H1 (cell line): ENCODE measurements at regions not wholly inside any gene's neighbourhood (a gene's known extent, or its start where the extent isn't known, plus 50 kb on each side); places are given as distances from the start of the nearest gene placed in this dataset.

Experiments
- CTCF ChIA-PET: fragments of 300-600 bp; sonication (Branson Sonifier 250); formaldehyde crosslinking; loops from one replicate; lab custom pipeline; 2021; ENCODE audit not compliant: partially characterized antibody; lab: Charles Lee
- POLR2A ChIA-PET: fragments of 300-600 bp; sonication (Branson Sonifier 250); formaldehyde crosslinking; loops from one replicate; lab custom pipeline; 2021; ENCODE audit warnings: inconsistent platforms; ENCODE audit not compliant: partially characterized antibody; lab: Charles Lee
- DNase-seq, 2 experiments: peaks; one replicate each; pipeline versions ENCODE4 v3.0.0 to v3.0.0-alpha.2; 2010 to 2022; ENCODE audit warnings: low spot score in 2 of 2, low read depth in 1 of 2, mixed read lengths in 1 of 2
- FAIRE-seq: peaks from 2 replicates; lab custom pipeline; 2011; peaks lifted over from hg19 to GRCh38; lab: Jason Lieb, UNC
- H2AFZ ChIP-seq: 2 replicates; pipeline ENCODE4 v1.8.1; 2012; ENCODE audit warnings: low read length, inconsistent platforms
- H2AK5ac ChIP-seq: 2 replicates; pipeline ENCODE4 v1.6.1; 2013; ENCODE audit warnings: low read depth, low read length
- H2BK120ac ChIP-seq: replicated peaks from 2 replicates; pipeline ENCODE3; 2013; ENCODE audit warnings: low read depth, low read length, inconsistent platforms
- H2BK12ac ChIP-seq: 2 replicates; pipeline ENCODE4 v1.6.1; 2013; ENCODE audit warnings: low read depth, low read length
- H2BK15ac ChIP-seq: 2 replicates; pipeline ENCODE4 v1.6.1; 2013; ENCODE audit warnings: low read length
- H2BK20ac ChIP-seq: 2 replicates; pipeline ENCODE4 v1.6.1; 2013; ENCODE audit warnings: low read length
- H2BK5ac ChIP-seq: 2 replicates; pipeline ENCODE4 v1.6.1; 2013; ENCODE audit warnings: low read depth, low read length
- H3K14ac ChIP-seq: 2 replicates; pipeline ENCODE4 v1.6.1; 2013; ENCODE audit warnings: inconsistent platforms; ENCODE audit not compliant: insufficient read length
- H3K18ac ChIP-seq: 2 replicates; pipeline ENCODE4 v1.6.1; 2013; ENCODE audit warnings: low read length; ENCODE audit errors: extremely low read depth
- H3K23ac ChIP-seq: 2 replicates; pipeline ENCODE4 v1.6.1; 2013; ENCODE audit warnings: inconsistent platforms; ENCODE audit not compliant: insufficient read length
- H3K23me2 ChIP-seq: 2 replicates; pipeline ENCODE4 v1.6.1; 2013; ENCODE audit warnings: low read depth, low read length
- H3K27ac ChIP-seq: 2 replicates; pipeline ENCODE4 v1.6.1; 2011; ENCODE audit warnings: low read depth, low read length, inconsistent platforms
- H3K27me3 ChIP-seq, 4 experiments: replicated peaks in 1 of 4; 1 replicate in 1 of 4; 2 replicates in 3 of 4; pipeline versions ENCODE4 v1.6.1 to v1.8.1; 2011 to 2013; ENCODE audit warnings: low read length in 3 of 4, mild to moderate bottlenecking in 3 of 4, inconsistent platforms in 2 of 4, mixed read lengths in 2 of 4, moderate library complexity in 1 of 4; ENCODE audit not compliant: control insufficient read depth in 3 of 4, insufficient read depth in 3 of 4; ENCODE audit errors: extremely low read depth in 1 of 4
- H3K36me3 ChIP-seq, 4 experiments: 2 replicates each; pipeline versions ENCODE4 v1.6.1 to v1.8.1; 2011 to 2013; ENCODE audit warnings: mild to moderate bottlenecking in 4 of 4, low read length in 3 of 4, moderate library complexity in 2 of 4, control low read depth in 1 of 4, inconsistent platforms in 1 of 4; ENCODE audit not compliant: insufficient read depth in 4 of 4, control insufficient read depth in 2 of 4
- H3K4ac ChIP-seq: replicated peaks from 2 replicates; pipeline ENCODE3; 2013; ENCODE audit warnings: low read length, low read depth, mixed read lengths, inconsistent platforms; ENCODE audit not compliant: insufficient read length
- H3K4me1 ChIP-seq, 4 experiments: replicated peaks in 1 of 4; 1 replicate in 1 of 4; 2 replicates in 3 of 4; pipeline versions ENCODE4 v1.6.1 to v1.8.1; 2011 to 2013; ENCODE audit warnings: low read length in 3 of 4, inconsistent platforms in 2 of 4, mixed read lengths in 1 of 4; ENCODE audit not compliant: insufficient read depth in 4 of 4, control insufficient read depth in 3 of 4
- H3K4me2 ChIP-seq, 2 experiments: 2 replicates each; pipeline versions ENCODE4 v1.6.1 to v1.8.1; 2011 to 2013; ENCODE audit warnings: low read depth in 2 of 2, low read length in 2 of 2, control low read depth in 1 of 2, inconsistent platforms in 1 of 2, mild to moderate bottlenecking in 1 of 2; ENCODE audit not compliant: insufficient read depth in 1 of 2
- H3K4me3 ChIP-seq, 4 experiments: fragments of 200-600, 300-600 bp in 1 of 4; sonication (generic), shearing (Covaris generic), sonication (Bioruptor Twin) in 1 of 4; 2 replicates each; pipeline versions ENCODE4 v1.5.1 to v1.8.1; 2011 to 2016; ENCODE audit warnings: low read length in 4 of 4, low read depth in 3 of 4, control low read depth in 2 of 4, inconsistent platforms in 2 of 4, mild to moderate bottlenecking in 2 of 4, mixed read lengths in 1 of 4, moderate library complexity in 1 of 4; ENCODE audit not compliant: insufficient read depth in 2 of 4; ENCODE audit errors: extremely low read depth in 1 of 4
- H3K56ac ChIP-seq: replicated peaks from 2 replicates; pipeline ENCODE3; 2013; ENCODE audit warnings: low read depth, mild to moderate bottlenecking, mixed read lengths, low read length, inconsistent platforms; ENCODE audit not compliant: insufficient read length
- H3K79me1 ChIP-seq: 2 replicates; pipeline ENCODE4 v1.6.1; 2013; ENCODE audit warnings: low read depth, low read length, control low read depth
- H3K79me2 ChIP-seq, 2 experiments: 2 replicates each; pipeline versions ENCODE4 v1.6.1 to v1.8.1; 2012 to 2013; ENCODE audit warnings: low read length in 2 of 2, mild to moderate bottlenecking in 2 of 2, inconsistent platforms in 1 of 2; ENCODE audit not compliant: insufficient read depth in 2 of 2, control insufficient read depth in 1 of 2
- H3K9ac ChIP-seq, 4 experiments: replicated peaks in 1 of 4; 1 replicate in 1 of 4; 2 replicates in 3 of 4; pipeline versions ENCODE4 v1.6.1 to v1.8.1; 2011 to 2013; ENCODE audit warnings: low read depth in 3 of 4, low read length in 3 of 4, control low read depth in 2 of 4, mild to moderate bottlenecking in 2 of 4, moderate library complexity in 2 of 4, inconsistent platforms in 1 of 4; ENCODE audit errors: extremely low read depth in 1 of 4
- H3K9me3 ChIP-seq, 2 experiments: 2 replicates each; pipeline versions ENCODE4 v1.6.1 to v1.8.1; 2012 to 2013; ENCODE audit warnings: mild to moderate bottlenecking in 2 of 2, moderate library complexity in 2 of 2, control low read depth in 1 of 2, inconsistent platforms in 1 of 2, low read depth in 1 of 2, low read length in 1 of 2, mixed read lengths in 1 of 2; ENCODE audit not compliant: insufficient read depth in 2 of 2
- H4K20me1 ChIP-seq, 2 experiments: replicated peaks in 1 of 2; 2 replicates each; pipeline versions ENCODE3 to v1.8.1; 2011 to 2013; ENCODE audit warnings: inconsistent platforms in 2 of 2, low read length in 2 of 2, mild to moderate bottlenecking in 1 of 2; ENCODE audit not compliant: insufficient read depth in 2 of 2, control insufficient read depth in 1 of 2
- H4K5ac ChIP-seq: 2 replicates; pipeline ENCODE4 v1.6.1; 2013; ENCODE audit warnings: low read length, low read depth, mixed read lengths, inconsistent platforms; ENCODE audit not compliant: insufficient read length
- H4K8ac ChIP-seq: 2 replicates; pipeline ENCODE4 v1.8.0; 2013; ENCODE audit warnings: mild to moderate bottlenecking, moderate library complexity, low read length, inconsistent platforms; ENCODE audit not compliant: insufficient read depth; ENCODE audit errors: extremely low read depth
- H4K91ac ChIP-seq: replicated peaks from 2 replicates; pipeline ENCODE3; 2013; ENCODE audit warnings: low read length, mixed read lengths, inconsistent platforms; ENCODE audit not compliant: insufficient read length
- ASH2L ChIP-seq: fragments of 200-600, 300-600 bp; sonication (generic); IDR thresholded peaks from one replicate; pipeline ENCODE4 v1.7.1; 2017; ENCODE audit warnings: low read length
- CBX5 ChIP-seq: fragments of 300-800, 300-1000 bp; sonication (generic); IDR thresholded peaks from 2 replicates; pipeline ENCODE4 v1.7.1; 2016; ENCODE audit warnings: antibody characterized with exemption, low read length, low read depth
- CHD1 ChIP-seq: IDR thresholded peaks from 2 replicates; pipeline ENCODE4 v1.6.1; 2012; ENCODE audit warnings: low read depth, low read length, improper control_type of control experiment
- EZH2 ChIP-seq: fragments of 200-600 bp; sonication (generic); IDR thresholded peaks from 2 replicates; pipeline ENCODE4 v1.7.1; 2012; ENCODE audit warnings: low read depth, mild to moderate bottlenecking, moderate library complexity, low read length, inconsistent platforms; ENCODE audit not compliant: severe bottlenecking
- GABPA ChIP-seq: IDR thresholded peaks from 2 replicates; pipeline ENCODE4 v1.6.1; 2011; ENCODE audit warnings: mild to moderate bottlenecking, low read length, moderate library complexity, borderline replicate concordance; ENCODE audit not compliant: insufficient read depth
- POLR2A ChIP-seq, 2 experiments: IDR thresholded peaks; 1 replicate in 1 of 2; 2 replicates in 1 of 2; pipeline ENCODE4 v1.6.1; 2011; ENCODE audit warnings: low read depth in 2 of 2, low read length in 2 of 2, mild to moderate bottlenecking in 2 of 2; ENCODE audit errors: control extremely low read depth in 1 of 2
- POLR2AphosphoS5 ChIP-seq: IDR thresholded peaks from 2 replicates; pipeline ENCODE4 v1.6.1; 2011; ENCODE audit warnings: low read depth, low read length
- RFX5 ChIP-seq: IDR thresholded peaks from 2 replicates; pipeline ENCODE4 v1.6.1; 2011; ENCODE audit warnings: low read depth, low read length, improper control_type of control experiment, borderline replicate concordance
- SP1 ChIP-seq: IDR thresholded peaks from 2 replicates; pipeline ENCODE4 v1.6.1; 2011; ENCODE audit warnings: low read depth, low read length
- TAF1 ChIP-seq: IDR thresholded peaks from 2 replicates; pipeline ENCODE4 v1.6.1; 2011; ENCODE audit warnings: mild to moderate bottlenecking, low read depth, low read length
- TBP ChIP-seq: IDR thresholded peaks from 2 replicates; pipeline ENCODE4 v1.6.1; 2011; ENCODE audit warnings: low read depth, low read length, improper control_type of control experiment
- USF2 ChIP-seq: IDR thresholded peaks from 2 replicates; pipeline ENCODE4 v1.6.1; 2011; ENCODE audit warnings: low read length, improper control_type of control experiment
- ZNF274 ChIP-seq: IDR thresholded peaks from 2 replicates; pipeline ENCODE4 v1.7.0; 2012; ENCODE audit warnings: low read length, borderline replicate concordance; ENCODE audit errors: extremely low read depth

GRCh38 chr7:109835577-109835976 is 1255.3 kb upstream of the LRRN3 start:
- TF ChIP-seq ZNF274 (no peak), CBX5 (no peak), POLR2A (IDR thresholded peaks at IDR 0.05; ENCODE audit: control extremely low read depth in 1 of 2, low read depth in 2 of 2, low read length in 2 of 2) (no peak), ASH2L (no peak), SP1 (no peak), TBP (no peak), POLR2AphosphoS5 (no peak), RFX5 (no peak), EZH2 (no peak), CHD1 (no peak), USF2 (no peak), GABPA (no peak), TAF1 (no peak)
- Histone ChIP-seq H3K79me1 (no peaks in the 10 kb centered on the region), H3K56ac (no peak overlapping the region), H2BK120ac (no peak overlapping the region), H4K20me1 (no peaks in the 10 kb centered on the region), H2AK5ac (no peak overlapping the region), H3K4ac (no peak overlapping the region), H3K4me1 (no peaks in the 10 kb centered on the region), H3K4me3 (no peak overlapping the region), H3K23ac (no peak overlapping the region), H3K9me3 (no peaks in the 10 kb centered on the region), H3K4me2 (no peak overlapping the region), H2BK15ac (no peak overlapping the region), H3K27me3 (no peaks in the 10 kb centered on the region), H3K79me2 (no peaks in the 10 kb centered on the region), H3K36me3 (no peaks in the 10 kb centered on the region), H2AFZ (no peak overlapping the region), H3K14ac (no peak overlapping the region), H4K5ac (no peak overlapping the region), H2BK5ac (no peak overlapping the region), H3K27ac (no peak overlapping the region), H2BK20ac (no peak overlapping the region), H3K9ac (no peak overlapping the region), H2BK12ac (no peak overlapping the region), H3K18ac (no peak overlapping the region), H3K23me2 (no peaks in the 10 kb centered on the region), H4K8ac (no peak overlapping the region), H4K91ac (no peak overlapping the region)
- POLR2A ChIA-PET: no interaction called here
- DNase-seq (no peak), FAIRE-seq (no peak)
- CTCF ChIA-PET: interaction anchor here (1.1 kb wide), 1 partner anchor 10 kb away, joined by 3 read pairs; no protein-coding TSS in a partner anchor
